GM12892 (cell line): ENCODE measurements at regions not wholly inside any gene's neighbourhood (a gene's known extent, or its start where the extent isn't known, plus 50 kb on each side); places are given as distances from the start of the nearest gene placed in this dataset.
A peak's percentile ranks its signal among the peaks of the same experiment; 100 is the strongest.

Experiments
- DNase-seq: peaks from one replicate; pipeline ENCODE4 v3.0.0; 2011; ENCODE audit not compliant: insufficient read length
- FAIRE-seq: peaks from 2 replicates; lab custom pipeline; 2011; peaks lifted over from hg19 to GRCh38; lab: Jason Lieb, UNC
- POLR2A ChIP-seq: IDR thresholded peaks from 2 replicates; pipeline ENCODE4 v1.6.1; 2011; ENCODE audit warnings: low read depth, low read length, control low read depth
- POLR2AphosphoS5 ChIP-seq: IDR thresholded peaks from 2 replicates; pipeline ENCODE4 v1.6.1; 2011; ENCODE audit warnings: low read depth, low read length, control low read depth
- TAF1 ChIP-seq: IDR thresholded peaks from 2 replicates; pipeline ENCODE4 v1.6.1; 2011; ENCODE audit warnings: low read depth, mild to moderate bottlenecking, control low read depth, low read length, borderline replicate concordance

GRCh38 chr12:4109826-4110225, 163.7 kb upstream of the CCND2 start:
- FAIRE-seq: peak; percentile 83
- TF ChIP-seq TAF1 (no peak), POLR2AphosphoS5 (no peak), POLR2A (no peak)
- DNase-seq: no peak

- TF ChIP-seq TAF1 (no peak), POLR2A (no peak), POLR2AphosphoS5 (no peak)
- FAIRE-seq (peak; percentile 80), DNase-seq (no peak)
Measured at GRCh38 chr12:4108803-4109345, 164.7 kb upstream of the CCND2 start.

- FAIRE-seq (no peak), DNase-seq (no peak)
- TF ChIP-seq TAF1 (no peak), POLR2AphosphoS5 (no peak), POLR2A (no peak)
Measured at GRCh38 chr12:4107911-4108697, 165.5 kb upstream of the CCND2 start.

- FAIRE-seq (peak; percentile 97), DNase-seq (peak; percentile 54)
- no peak for TF ChIP-seq TAF1
- TF ChIP-seq POLR2AphosphoS5: no peak
- TF ChIP-seq POLR2A: no peak
Measured at GRCh38 chr12:4107436-4107878, 166.1 kb upstream of the CCND2 start.

GRCh38 chr12:4106621-4107020, 166.9 kb upstream of the CCND2 start:
- FAIRE-seq (peak; percentile 66), DNase-seq (no peak)
- TF ChIP-seq TAF1: no peak
- no peak for TF ChIP-seq POLR2A
- no peak for TF ChIP-seq POLR2AphosphoS5

DNA sequence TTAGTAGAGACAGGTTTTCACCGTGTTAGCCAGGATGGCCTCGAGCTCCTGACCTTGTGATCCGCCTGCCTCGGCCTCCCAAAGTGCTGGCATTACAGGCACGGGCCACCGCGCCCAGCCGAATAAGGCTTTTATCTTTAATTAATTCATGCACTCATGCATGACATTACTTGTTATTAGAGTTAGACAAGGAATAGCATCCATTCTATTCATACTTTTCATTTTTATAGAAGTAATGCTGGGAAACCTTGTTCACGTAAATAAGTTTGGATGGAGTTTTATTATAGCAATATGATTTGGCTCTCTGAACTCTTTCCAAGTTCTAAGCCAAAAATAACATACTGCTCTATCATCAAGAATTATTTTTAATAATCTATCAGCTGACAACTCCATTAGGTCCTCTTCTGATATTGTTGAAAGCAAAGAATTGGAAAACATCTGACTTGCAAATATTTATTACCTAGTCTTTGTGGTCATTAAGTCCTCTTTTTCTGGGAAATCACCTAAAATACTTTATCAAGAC, 168.8 kb upstream of the CCND2 start:
- no peak for FAIRE-seq
- DNase-seq: no peak
- TF ChIP-seq POLR2AphosphoS5 (no peak), POLR2A (no peak), TAF1 (no peak)

GRCh38 chr12:4099276-4099675, 174.3 kb upstream of the CCND2 start:
- FAIRE-seq: peak; percentile 51
- no peak for TF ChIP-seq POLR2A
- TF ChIP-seq POLR2AphosphoS5: no peak
- no peak for TF ChIP-seq TAF1
- DNase-seq: no peak

DNA sequence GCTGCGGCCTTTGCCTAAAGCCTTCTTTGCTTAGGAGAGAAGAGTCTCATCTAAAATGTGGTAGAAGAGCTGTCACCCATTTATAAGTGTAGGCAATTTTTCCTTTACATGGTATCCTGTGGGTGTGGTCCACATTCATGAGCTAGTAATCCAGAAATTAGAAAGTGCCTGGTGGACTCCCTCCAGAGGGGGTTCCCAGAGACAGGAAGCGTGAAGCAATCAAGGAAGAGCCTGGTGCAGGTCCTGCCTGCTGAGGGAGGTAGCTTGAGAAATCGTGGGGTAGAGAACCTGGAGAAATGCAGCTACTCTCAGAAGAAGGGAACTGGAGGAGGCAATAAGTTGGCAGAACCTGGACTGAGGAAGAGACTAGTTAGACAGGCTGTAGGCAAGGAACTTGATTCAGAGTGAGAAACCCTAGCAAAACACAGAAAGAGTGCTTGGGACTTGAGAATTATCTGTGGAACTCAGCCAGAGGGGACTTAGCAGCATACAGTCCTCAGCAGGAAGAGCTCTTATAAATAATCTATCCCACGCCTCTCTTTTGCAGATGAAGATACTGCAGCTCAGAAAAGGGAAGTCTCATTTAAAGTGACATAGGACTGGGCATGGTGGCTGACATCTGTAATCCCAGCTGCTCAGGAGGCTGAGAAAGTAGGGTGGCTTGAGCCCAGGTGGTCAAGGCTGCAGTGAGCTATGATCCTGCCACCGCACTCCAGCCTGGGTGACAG, 182.4 kb upstream of the CCND2 start:
- DNase-seq (no peak), FAIRE-seq (no peak)
- TF ChIP-seq TAF1: no peak

DNA sequence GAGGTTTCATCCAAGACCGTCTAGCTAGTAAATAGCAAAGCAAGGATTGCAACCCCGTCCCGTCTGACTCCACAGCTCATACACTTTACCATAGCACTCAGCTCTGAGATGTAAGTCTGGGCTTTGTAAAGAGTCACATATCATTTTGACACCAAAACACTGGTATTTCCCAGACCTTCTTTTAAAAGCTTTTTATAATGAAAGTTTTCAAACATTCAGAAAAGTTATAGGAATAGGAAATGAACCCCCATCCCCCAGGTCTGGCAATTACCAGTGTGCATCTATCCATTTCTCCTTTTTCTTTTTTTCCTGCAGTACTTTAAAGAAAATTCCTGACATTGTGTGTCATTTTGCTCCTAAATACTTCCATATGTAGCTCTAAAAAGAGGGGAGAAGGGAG, 183.6 kb upstream of the CCND2 start:
- DNase-seq: no peak
- no peak for TF ChIP-seq TAF1
- no peak for TF ChIP-seq POLR2AphosphoS5
- no peak for TF ChIP-seq POLR2A
- FAIRE-seq: no peak

GRCh38 chr12:4089121-4089606, 184.4 kb upstream of the CCND2 start:
- DNase-seq (no peak), FAIRE-seq (no peak)
- no peak for TF ChIP-seq POLR2AphosphoS5
- TF ChIP-seq TAF1: no peak
- TF ChIP-seq POLR2A: no peak

DNA sequence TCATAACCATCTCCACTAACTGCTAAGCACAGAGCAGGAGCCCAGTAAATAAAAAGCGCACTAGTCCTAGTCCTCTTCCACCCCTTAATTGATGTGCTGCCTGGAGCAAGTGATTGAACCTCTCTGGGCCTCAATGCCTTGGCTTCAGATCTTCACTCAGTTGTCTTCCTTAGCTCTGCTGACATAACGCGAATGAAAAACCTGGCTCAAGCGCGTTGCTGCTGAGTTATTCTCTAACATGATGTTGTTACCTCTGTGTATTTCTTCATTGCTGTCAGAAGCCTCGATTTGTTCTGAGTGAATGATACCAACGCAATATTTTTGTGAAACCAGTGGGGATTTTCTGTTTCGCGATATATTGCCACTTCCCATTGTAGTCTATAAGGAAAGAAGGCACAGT, 185.1 kb upstream of the CCND2 start:
- TF ChIP-seq TAF1 (no peak), POLR2A (no peak), POLR2AphosphoS5 (no peak)
- no peak for FAIRE-seq
- DNase-seq: no peak

DNA sequence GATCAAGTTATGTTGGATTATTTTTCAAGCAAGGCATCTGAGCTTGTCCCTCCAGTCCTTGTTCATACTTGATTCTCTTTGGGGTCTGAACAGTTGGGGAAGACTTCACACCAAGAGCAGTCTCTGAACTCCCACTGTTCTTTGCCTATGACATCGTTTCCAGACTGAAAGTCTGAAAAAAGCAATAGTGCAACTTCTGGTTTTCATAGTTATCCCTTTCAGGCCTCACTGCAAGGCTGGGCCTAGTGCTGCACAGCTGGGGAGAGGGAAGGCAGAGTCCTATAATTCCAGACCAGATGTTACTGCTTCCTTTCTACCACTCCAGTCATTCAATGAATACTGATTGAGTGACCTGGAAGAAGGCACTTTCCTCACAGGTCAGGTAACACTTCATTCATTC, 187.1 kb upstream of the CCND2 start:
- no peak for TF ChIP-seq POLR2AphosphoS5
- no peak for TF ChIP-seq POLR2A
- TF ChIP-seq TAF1: no peak
- DNase-seq (no peak), FAIRE-seq (no peak)
